Keratinocyte (primary cell): ENCODE measurements at regions not wholly inside any gene's neighbourhood (a gene's known extent, or its start where the extent isn't known, plus 50 kb on each side); places are given as distances from the start of the nearest gene placed in this dataset.

Experiments
- CTCF ChIP-seq, 3 experiments: IDR thresholded peaks in 1 of 3; conservative IDR thresholded peaks in 1 of 3; optimal IDR thresholded peaks in 1 of 3; 2 replicates in 2 of 3; 3 replicates in 1 of 3; pipeline versions ENCODE3 to v1.5.1; 2011; ENCODE audit warnings: low read length in 3 of 3, mild to moderate bottlenecking in 3 of 3, moderate library complexity in 2 of 3, control low read depth in 1 of 3, inconsistent platforms in 1 of 3; ENCODE audit not compliant: insufficient read depth in 2 of 3; ENCODE audit errors: extremely low read depth in 1 of 3
- EZH2 ChIP-seq: IDR thresholded peaks from one replicate; pipeline ENCODE4 v1.6.1; 2012; ENCODE audit warnings: inconsistent platforms, mild to moderate bottlenecking, low read length, moderate library complexity

GRCh38 chr1:22248746-22249145 is 105.8 kb upstream of the WNT4 start:
- TF ChIP-seq CTCF (optimal IDR thresholded peaks at IDR 0.05 in 1 of 3, IDR thresholded peaks at IDR 0.05 in 1 of 3, conservative IDR thresholded peaks at IDR 0.05 in 1 of 3; ENCODE audit: extremely low read depth in 1 of 3, insufficient read depth in 2 of 3, low read length in 3 of 3) (no peak), EZH2 (no peak)
